AG20443 (cell line): ENCODE measurements at regions not wholly inside any gene's neighbourhood (a gene's known extent, or its start where the extent isn't known, plus 50 kb on each side); places are given as distances from the start of the nearest gene placed in this dataset.

Experiments used
- DNase-seq: peaks from one replicate; pipeline ENCODE4 v3.0.0; 2012; ENCODE audit warnings: low spot score, mixed read lengths

DNA sequence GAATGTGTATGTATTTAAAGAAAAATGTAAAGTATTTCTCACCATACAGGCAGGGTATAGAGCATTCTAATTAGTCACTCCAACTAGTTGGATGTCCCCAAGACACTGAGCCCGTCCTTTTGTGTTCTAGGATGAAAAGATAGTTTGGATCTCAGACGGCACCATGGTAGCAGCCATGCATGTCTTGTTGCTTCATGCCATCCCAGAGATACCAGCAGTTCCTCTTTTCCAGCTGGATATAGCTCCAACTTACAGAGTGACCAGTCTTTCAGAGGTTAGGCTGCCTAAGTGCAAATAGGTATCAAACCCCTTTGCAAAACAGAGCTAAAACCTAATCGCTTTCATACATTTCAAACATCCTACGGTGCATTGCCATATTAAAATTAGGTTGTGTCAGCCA, 275.3 kb downstream of the MTX2 start:
- no peak for DNase-seq

DNA sequence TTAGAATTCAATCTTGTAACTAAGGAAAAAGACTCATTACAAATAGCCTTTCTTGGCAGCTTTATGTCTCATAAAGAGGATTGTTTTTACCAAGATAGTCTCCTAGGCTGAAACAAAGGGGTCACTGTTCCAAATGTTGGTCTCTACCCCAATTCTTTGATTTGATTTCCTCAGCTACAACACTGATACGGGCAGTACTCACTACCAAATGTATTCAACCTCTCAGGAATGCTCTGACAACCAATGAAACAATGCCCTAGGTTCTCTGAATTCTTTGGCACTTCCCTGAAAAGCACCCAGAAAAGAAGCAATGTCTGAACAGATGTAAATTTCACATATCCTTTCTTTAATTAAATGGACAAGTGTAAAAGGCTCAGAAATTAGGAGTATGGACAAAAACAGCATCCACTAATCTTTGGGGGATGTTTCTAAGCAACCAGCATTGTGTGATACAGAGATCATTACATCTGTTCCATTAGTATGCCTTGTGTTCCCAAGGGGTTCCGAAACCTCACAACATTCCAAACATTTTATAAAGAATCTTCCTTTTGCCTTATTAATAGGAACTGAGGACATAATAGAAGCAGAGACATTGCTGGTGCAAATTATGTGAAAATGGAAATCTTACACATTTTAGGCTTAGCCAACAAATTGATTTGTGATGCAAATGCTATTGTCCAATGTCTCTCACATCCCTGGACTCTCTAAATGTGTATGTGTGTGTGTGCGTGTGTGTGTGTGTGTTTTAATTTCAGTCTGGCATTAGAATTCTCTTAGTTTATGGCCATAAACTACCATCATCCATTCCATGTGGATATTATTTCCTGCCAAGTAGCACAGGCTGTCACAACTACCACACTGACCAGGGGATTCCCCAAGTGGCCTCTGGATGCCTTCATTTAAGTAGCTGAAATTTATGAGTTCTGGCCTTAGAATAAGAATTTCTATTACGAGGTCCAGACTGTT, 276.0 kb downstream of the MTX2 start:
- peak; percentile 52 for DNase-seq

DNA sequence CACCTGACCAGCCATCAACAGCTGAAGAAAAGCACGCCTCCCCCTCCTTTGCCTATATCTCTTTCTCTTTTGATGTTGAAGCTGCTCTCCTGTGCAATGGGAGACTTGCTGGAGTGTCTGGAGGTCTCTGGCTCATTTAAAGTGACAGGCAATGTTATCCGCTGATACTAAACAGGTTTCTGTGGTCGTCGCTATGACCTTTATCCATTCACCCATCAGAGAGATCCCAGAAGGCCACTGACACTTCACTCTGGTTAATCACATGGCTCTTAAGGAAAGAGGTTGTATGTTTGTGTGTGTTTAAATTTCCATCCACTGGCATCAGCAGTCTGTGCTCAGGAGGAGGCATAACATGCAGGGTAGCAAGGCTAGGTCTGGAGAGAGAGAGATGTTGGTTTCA, 277.3 kb downstream of the MTX2 start:
- no peak for DNase-seq

DNA sequence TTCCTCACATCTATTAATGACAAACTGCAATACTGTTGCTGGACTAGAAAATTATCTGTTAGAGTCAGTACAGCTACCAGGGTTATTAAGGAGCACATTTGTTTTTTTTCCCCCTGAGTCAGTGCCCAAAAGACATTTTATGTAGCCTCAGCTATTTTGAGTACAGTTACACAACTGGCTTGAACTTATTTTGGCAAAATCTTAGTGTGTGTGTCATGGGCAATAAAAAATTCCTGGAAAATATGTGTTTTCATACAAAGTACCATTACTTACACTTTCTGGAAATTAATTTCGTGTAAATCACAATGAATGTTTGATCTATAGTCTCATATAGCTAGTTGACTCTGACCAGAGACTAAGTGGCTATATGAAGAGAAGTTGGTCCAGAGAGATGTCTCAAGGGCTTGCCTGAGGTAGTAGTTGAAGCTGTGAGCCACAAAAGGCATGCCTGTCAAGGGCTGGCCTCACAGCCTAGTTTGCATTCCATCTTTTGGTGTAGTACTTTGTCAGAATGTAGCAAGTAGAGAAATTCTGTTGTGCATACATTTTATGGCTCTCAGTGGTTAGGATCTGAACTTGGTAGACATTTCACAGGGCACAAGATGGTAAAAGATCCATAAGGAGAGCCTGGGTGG, 283.4 kb downstream of the MTX2 start:
- DNase-seq, result peak; percentile 78

DNA sequence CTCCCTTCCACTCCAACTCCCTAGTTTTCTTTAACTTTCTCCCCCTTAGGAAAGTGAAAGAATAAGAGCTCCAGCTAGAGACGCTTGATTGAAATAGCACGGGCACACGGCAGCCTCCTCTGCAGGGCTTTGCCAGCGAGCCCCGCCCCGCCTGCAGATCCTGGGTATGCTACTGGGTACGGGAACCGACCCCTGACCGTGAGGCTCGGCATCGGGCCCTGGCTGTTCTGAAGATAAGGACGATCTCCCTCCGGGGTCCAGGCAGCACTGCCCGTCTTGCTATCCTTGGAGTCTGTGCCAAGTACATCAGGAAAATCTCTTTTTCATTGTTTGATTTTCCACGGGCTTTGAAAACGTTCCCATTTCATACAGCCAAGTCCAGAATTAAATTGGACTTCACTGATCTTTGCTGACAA, 284.5 kb downstream of the MTX2 start:
- peak; percentile 72 for DNase-seq

DNA sequence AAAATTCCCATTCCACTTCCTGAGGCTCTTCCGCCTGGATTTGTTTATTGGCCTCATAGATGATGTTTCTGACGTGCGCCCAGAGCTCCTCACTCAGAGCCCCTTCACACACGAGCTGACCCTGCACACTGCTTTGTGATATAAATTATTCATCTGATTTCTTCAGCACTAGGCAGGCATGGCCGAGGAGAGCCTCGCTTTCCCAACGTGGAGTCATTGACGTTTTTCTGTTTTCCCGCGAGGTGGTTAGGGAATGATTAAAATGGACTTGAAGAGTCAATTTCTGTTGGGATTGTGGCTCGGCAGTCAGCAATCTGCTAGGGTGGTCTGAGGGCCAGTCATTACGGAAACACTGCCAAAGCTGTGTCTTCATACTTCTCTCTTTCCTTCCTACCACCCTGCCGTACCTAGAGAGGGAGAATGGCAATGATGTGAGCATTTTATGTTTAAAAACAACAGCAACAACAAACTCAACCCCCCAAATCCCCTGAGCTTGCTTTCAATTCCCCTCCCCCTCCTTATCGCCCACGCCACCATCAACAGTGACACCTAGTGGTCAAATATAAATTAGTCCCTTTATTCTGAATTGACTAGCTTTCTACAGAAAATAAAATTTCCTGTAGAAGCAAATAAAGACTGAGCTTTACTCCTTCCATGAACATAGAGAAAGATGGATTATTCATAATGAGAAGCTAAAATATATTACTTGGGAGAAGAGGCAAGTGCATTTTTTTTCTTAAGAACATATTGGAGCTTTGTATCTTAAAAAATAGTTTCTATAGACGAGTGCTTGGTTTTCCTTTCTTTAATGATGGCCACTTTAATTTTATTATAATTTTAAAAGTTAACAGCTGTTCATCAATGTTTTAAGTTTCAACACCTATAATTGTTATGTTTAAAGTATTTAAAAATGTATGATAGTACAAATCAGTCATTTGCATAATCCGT, 285.1 kb downstream of the MTX2 start:
- peak; percentile 69 for DNase-seq

DNA sequence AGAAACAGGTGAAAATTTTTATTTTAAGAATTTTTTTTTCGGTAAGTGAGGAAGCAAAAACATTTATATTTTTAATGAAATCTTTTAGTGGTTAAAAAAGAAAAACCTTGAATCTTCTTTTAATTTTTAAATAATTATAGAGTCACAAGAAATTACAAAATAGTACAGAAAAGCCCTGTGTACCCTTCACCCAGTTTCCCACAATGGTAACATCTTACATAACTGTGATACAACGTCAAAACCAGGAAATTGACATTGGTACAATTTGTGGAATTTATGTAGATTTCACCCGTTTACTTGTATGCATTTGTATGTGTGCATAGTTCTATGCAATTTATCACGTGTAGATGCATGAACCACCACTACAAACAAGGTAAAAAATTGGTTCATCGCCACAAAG, 285.9 kb downstream of the MTX2 start:
- DNase-seq, result no peak

DNA sequence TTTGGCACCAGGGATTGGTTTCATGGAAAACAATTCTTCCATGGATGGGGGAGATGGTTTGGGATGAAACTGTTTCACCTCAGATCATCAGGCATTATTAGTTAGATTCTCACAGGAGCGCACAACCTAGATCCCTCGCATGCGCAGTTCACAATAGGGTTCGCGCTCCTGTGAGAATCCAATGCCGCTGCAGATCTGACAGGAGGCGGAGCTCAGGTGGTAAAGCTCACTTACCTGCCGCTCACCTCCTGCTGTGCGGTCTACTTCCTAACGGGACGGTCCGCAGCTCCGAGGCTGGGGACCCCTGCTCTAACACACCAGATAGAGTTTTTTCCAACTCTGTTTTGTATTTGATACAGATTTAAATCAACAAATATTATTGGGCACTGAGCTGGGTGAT, 286.5 kb downstream of the MTX2 start:
- DNase-seq, result no peak

DNA sequence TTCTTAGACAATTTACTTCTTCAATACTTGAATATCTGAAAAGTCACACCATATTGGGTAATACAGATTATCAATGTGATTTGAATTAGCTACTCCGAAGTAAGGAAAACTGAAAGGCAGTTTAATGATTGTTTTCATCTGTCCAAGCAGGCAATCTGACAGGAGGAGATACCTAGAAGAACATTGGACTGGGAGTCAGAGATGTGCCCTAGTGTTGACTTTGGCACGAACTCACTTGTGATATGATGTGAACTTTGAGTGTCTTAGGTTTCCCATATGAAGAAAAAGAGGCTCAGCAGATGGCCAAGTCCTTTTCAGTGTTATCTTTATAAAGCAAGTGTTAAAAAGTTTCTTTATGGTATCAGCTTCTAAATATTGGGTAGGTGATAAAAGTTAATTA, 287.1 kb downstream of the MTX2 start:
- DNase-seq, result no peak

DNA sequence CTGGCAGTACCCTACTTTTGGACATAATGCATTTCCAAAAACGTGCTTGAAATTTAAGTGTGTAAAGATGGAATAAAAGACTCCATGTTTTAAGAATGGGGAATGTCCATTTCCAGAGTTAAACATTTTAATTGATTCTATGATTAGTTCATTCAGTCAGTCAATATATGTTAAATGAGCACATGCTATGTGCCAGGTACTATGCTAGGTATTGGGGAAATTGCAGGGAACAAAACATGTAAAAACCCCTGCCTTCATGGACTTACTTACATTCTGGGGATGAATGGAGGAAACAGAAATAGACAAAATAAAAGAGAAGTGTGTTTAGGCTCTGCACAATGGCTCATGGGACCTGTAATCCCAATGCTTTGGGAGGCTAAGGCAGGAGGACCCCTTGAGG, 288.6 kb downstream of the MTX2 start:
- DNase-seq, result no peak

DNA sequence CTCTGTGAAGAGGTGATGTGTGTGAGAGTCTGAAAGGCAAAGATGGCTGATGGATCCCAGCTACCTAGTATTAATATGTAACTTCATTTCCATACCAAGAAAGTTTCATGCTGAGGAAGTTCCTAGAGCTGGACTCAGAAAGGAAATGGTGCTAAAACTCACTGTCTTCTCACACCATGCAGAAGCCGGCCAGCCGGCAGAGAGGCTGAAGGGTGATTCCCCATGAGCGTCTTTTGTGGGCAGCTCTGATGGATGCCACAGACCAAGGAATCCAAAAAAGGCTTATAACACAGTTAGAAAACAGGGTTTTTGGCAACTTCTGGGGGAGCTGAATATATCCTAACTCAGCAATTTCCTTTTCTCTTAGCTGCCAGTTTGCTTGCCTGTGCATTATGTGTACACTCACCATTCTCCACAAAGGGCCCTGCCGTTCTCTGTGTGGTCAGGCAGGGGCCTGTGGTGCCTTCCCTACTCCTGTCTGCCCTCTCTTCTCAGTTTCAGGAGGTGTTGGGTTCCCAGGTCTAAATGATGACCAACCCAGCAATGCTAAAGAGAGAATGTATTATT, 289.4 kb downstream of the MTX2 start:
- DNase-seq, result no peak

DNA sequence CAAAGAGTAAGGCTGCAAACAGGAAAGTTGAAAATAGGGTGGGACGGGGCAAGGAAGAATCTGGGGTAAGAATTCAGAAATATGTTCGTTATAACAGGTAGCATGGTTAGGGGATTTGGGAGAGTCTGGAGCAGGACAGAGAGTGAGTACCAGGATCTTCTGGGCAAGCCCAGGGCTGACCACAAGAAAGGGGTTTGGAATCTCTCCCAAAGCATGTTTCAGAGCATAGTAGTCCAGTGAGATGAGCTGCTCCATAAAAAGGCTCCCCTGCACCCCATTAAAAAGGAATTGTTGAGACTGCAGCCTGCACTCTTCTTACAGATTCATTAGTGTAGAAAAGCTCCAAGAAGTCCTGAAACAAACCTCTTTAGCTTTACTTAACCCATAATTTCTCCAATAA, 291.1 kb downstream of the MTX2 start:
- peak; percentile 52 for DNase-seq

DNA sequence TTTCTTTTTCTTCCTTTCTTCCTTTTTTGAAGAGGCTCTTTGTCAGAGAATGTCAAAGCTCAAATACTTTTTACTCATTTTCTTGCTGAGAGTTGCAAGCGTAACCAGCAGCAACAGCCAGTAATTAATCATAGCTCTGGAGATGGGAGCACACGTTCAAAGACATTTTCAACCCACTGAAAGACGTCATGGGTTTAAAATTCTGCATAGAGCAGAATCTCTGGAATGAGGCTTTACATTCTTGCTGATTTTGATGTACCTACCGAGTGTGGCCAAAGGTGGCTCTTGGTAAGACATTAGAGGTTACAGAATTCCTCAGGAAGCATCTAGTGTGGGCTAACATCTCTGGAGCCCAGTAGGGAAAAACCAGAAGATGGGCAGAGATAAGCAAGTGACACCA, 292.5 kb downstream of the MTX2 start:
- peak; percentile 47 for DNase-seq

DNA sequence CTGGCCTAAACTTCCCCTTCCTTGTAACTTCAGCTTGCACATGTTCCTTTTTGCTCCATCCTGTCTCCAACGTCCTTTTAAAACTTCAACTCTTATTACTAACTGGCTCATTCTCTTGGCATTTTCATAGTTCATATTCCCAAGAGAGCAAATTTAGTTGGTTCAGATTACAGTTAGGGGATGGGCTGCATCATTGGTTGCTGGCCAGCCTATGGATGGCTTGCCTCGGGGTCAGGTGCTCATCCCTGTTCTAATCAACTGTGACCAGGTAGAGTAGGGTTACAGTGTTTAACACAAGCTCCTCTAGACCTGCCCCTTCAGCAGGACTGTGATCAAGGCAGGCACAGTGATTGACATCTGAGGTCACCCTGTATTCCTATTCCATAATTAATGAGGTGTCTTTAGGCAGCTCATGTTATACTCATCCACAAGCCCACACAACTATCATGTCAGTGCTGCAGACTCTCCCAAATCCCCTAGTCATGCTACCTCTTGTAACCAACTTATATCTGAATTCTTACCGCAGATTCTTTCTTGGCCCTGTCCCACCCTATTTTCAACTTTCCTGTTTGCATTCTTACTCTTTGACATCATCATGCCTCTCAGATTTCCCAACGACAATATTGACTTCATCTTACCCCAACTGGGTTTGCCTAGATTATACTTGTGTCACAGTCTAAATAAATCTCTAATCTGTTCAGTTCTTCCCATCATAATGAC, 293.3 kb downstream of the MTX2 start:
- peak; percentile 59 for DNase-seq

DNA sequence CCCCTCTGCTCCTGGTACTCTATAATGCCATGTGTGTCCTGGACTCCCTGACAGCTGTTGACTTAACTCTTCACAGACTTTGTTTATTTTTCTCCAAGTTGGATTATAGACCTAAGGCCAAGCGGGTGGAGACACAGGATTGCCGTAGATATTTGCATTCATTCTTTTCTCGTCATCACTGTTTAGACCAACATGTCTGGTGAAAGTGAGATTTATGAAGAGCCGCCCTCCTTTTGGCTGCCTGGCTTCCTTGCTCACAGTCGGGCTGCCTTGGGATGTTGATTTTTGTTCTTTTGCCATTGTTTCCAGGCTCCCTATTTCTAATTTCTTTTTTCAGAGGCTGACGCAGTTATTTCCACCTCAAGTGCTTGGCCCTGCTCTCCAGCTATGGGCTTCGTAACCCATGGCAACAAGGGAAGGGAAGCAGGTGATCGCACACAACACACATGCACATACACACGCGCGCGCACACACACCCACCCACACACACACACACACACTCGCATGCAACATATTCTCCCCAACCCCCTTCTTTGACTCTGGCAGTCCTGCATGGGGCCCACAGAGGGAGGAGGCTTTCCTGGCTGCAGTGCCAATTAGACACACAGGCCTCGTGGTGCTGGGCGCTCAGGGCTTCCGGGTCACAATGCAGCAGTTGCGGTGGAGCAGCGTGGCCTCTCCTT, 296.5 kb downstream of the MTX2 start:
- DNase-seq, result no peak

DNA sequence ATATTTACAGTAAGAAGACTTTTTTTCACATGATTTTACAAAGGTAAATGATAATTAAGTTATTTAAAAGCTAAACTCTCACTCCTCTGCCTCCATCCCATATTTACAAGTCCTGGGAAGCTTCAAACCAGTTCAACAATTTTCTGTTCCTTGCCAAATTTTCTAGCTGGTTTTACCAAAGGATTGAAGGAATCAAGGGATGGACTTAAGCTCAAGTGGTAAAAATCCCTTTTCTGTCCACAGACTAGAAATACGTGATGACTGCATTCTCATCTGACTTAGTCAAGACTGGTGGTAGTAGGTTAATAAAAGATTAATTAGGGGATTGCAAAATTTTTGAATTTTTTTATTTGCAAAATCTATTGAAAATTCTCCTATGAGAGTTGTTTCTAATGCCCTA, 297.3 kb downstream of the MTX2 start:
- DNase-seq, result no peak

DNA sequence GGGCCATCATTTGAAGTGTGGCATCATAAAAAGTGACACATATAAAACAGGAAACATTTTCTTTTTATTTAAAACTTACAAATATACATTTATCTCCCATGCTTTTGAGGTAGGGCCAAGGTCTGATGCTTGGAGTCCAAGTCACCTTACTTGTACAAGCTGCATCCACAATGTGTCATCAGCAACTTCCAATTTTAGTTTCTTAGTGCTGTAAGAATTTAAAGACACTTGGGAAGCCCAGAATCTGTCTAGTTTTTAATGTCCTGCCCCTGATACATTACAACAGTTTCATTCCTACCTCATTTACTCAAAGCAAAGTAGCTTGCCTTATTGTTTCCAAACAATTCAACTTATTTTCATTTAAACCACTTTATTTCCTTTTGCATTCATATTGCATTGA, 297.7 kb downstream of the MTX2 start:
- DNase-seq, result peak; percentile 34

DNA sequence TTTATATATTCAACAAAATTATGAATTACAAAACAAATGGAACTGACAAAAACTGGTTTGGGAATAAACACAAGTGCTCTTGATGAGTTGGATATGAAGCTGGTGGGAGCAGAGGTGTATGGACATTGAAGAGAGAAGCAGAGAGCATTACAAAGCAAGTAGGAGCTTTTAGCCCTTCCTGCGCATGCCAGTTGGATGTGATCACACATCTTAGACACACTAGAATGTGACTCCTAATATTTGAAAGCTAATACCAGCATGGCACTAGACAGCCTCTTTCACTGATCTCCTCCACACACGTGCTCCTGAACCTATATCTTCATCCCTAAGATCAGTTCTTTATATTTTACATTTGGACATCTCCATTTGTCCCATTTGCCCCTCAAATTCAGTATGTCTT, 298.1 kb downstream of the MTX2 start:
- no peak for DNase-seq

DNA sequence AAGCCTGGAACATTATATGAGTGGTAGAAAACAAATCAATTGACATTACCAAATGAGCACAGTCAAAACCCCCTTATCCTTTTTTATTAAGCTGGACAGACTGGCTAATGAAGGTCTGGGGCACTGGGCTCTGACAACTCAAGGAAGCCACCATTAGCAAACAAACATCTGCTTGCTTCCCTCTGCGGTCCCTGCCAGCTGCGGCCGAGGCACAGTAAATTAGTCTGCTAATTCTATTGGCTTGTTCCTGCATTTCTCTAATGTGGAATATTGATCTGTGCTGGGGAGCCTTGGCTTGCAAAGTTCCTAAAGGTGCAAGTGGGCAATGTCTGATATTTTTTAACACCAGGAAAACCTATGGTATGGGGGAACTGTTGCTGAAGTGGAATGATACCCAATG, 300.3 kb downstream of the MTX2 start:
- DNase-seq, result no peak

DNA sequence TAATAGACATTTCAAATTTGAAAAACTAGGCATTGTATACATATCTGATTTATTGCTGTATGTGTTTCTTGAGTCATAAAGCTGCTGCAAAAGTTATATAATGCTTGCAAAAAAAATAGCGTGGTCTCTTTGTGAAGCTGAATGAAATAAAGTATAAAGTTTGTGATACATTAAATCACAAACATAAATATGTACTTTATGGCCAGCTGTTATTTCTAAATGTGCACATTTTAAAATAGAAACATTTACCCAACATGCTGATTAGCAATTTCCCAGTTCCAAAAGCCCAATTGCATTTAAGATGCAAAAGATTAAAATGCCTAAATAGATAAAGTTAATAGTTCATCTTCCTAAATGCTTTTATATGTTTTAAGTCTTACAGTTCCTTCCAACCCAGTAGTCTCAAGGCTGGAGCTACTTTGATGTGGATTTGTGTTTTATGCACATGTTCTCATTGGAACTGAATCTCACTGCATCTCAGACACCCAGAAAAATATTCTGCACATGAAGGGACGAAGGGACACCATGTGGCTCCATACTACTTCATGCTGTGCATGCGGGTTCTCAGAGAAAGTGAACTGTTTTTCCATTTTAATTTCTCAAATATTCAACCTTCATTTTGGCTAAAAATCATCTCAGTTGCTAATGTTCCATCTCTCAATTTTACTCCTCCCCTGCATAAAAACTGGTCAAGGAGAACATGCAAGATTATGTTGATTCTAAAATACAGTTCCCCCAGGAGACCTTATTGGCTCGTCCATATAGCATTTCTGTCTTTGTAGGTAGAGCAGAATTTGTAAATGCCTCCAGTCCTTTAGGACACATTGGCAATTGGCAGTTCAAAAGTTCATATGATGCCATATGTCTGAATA, 304.6 kb downstream of the MTX2 start:
- no peak for DNase-seq
